NCI-H2227 (cell line): ENCODE measurements at regions not wholly inside any gene's neighbourhood (a gene's known extent, or its start where the extent isn't known, plus 50 kb on each side); places are given as distances from the start of the nearest gene placed in this dataset.
"Not testable (repeated sequence)": the region's sequence is repeated elsewhere in the genome, so short reads cannot be mapped to it uniquely, and the experiment has no call there.

Experiments
- DNase-seq: peaks from one replicate; lab custom pipeline; 2025; ENCODE audit not compliant: unreplicated experiment; lab: John Stamatoyannopoulos, UW

GRCh38 chr19:29060813-29061364 lies 152.1 kb downstream of the UQCRFS1 start:
- no peak for DNase-seq

GRCh38 chr19:29056535-29056934 lies 156.4 kb downstream of the UQCRFS1 start:
- DNase-seq: no peak

- DNase-seq: no peak
These were observed 157.9 kb downstream of the UQCRFS1 start for GRCh38 chr19:29054886-29055675.

GRCh38 chr19:29048873-29049272 lies 164.1 kb downstream of the UQCRFS1 start:
- no peak for DNase-seq

- no peak for DNase-seq
These were observed 167.2 kb downstream of the UQCRFS1 start for GRCh38 chr19:29045679-29046254.

- no peak for DNase-seq
These were observed 168.9 kb downstream of the UQCRFS1 start for GRCh38 chr19:29044037-29044436.

- no peak for DNase-seq
These were observed 170.5 kb downstream of the UQCRFS1 start for GRCh38 chr19:29042450-29042849.

GRCh38 chr19:29040951-29041350 lies 172.0 kb downstream of the UQCRFS1 start:
- peak; percentile 92 for DNase-seq

GRCh38 chr19:29040292-29040691 lies 172.7 kb downstream of the UQCRFS1 start:
- DNase-seq: no peak

- DNase-seq: not testable (repeated sequence)
These were observed 173.9 kb downstream of the UQCRFS1 start for GRCh38 chr19:29039036-29039435.

GRCh38 chr19:29031216-29031615 lies 181.7 kb downstream of the UQCRFS1 start:
- DNase-seq: no peak

GRCh38 chr19:29029268-29029958 lies 183.5 kb downstream of the UQCRFS1 start:
- no peak for DNase-seq

GRCh38 chr19:29022599-29022998 lies 190.4 kb downstream of the UQCRFS1 start:
- peak; percentile 82 for DNase-seq

- no peak for DNase-seq
These were observed 190.8 kb downstream of the UQCRFS1 start for GRCh38 chr19:29022165-29022564.

- DNase-seq: no peak
These were observed 191.6 kb downstream of the UQCRFS1 start for GRCh38 chr19:29021232-29021916.

- DNase-seq: no peak
These were observed 193.5 kb downstream of the UQCRFS1 start for GRCh38 chr19:29019403-29019802.

GRCh38 chr19:29018542-29018941 lies 194.4 kb downstream of the UQCRFS1 start:
- no peak for DNase-seq

GRCh38 chr19:29017788-29018187 lies 195.2 kb downstream of the UQCRFS1 start:
- DNase-seq: no peak

- DNase-seq: no peak
These were observed 195.8 kb downstream of the UQCRFS1 start for GRCh38 chr19:29016926-29017760.

- DNase-seq: no peak
These were observed 196.6 kb downstream of the UQCRFS1 start for GRCh38 chr19:29016353-29016752.
